HG03066 (cell line): ENCODE measurements at regions not wholly inside any gene's neighbourhood (a gene's known extent, or its start where the extent isn't known, plus 50 kb on each side); places are given as distances from the start of the nearest gene placed in this dataset.
"Not testable (repeated sequence)": the region's sequence is repeated elsewhere in the genome, so short reads cannot be mapped to it uniquely, and the experiment has no call there.

Source experiments
- ATAC-seq: cut with Tn5 transposase; IDR thresholded peaks from one replicate; pipeline ENCODE4 v1.9.1; 2021; ENCODE audit warnings: low read depth; ENCODE audit not compliant: unreplicated experiment

- no peak for ATAC-seq
Observed at GRCh38 chrX:102784550-102784949, 64.0 kb downstream of the GPRASP3 start.

GRCh38 chrX:102787283-102787682 is 66.7 kb downstream of the GPRASP3 start:
- no peak for ATAC-seq

- ATAC-seq, result no peak
Observed at GRCh38 chrX:102808336-102808735, 87.8 kb downstream of the GPRASP3 start.

GRCh38 chrX:102818269-102818668 is 97.7 kb downstream of the GPRASP3 start:
- ATAC-seq, result not testable (repeated sequence)

- no peak for ATAC-seq
Observed at GRCh38 chrX:102832661-102833060, 104.4 kb upstream of the RAB40AL start.

- no peak for ATAC-seq
Observed at GRCh38 chrX:102833136-102833535, 103.9 kb upstream of the RAB40AL start.

- ATAC-seq, result no peak
Observed at GRCh38 chrX:102835504-102836146, 101.4 kb upstream of the RAB40AL start.

- ATAC-seq, result no peak
Observed at GRCh38 chrX:102837847-102838246, 99.2 kb upstream of the RAB40AL start.

GRCh38 chrX:102840871-102841705 is 96.0 kb upstream of the RAB40AL start:
- no peak for ATAC-seq

- no peak for ATAC-seq
Observed at GRCh38 chrX:102841706-102842003, 95.4 kb upstream of the RAB40AL start.

GRCh38 chrX:102845020-102845419 is 92.1 kb upstream of the RAB40AL start:
- no peak for ATAC-seq

- no peak for ATAC-seq
Observed at GRCh38 chrX:102846544-102847236, 90.4 kb upstream of the RAB40AL start.

GRCh38 chrX:102847362-102847761 is 89.7 kb upstream of the RAB40AL start:
- ATAC-seq, result no peak

- ATAC-seq, result no peak
Observed at GRCh38 chrX:102849396-102849795, 87.7 kb upstream of the RAB40AL start.

- ATAC-seq, result not testable (repeated sequence)
Observed at GRCh38 chrX:102858826-102859549, 78.1 kb upstream of the RAB40AL start.

GRCh38 chrX:102859550-102859871 is 77.6 kb upstream of the RAB40AL start:
- no peak for ATAC-seq

- ATAC-seq, result no peak
Observed at GRCh38 chrX:102860235-102860634, 76.8 kb upstream of the RAB40AL start.

GRCh38 chrX:102863735-102864134 is 73.3 kb upstream of the RAB40AL start:
- peak; percentile 93 for ATAC-seq

- no peak for ATAC-seq
Observed at GRCh38 chrX:102866981-102867656, 70.0 kb upstream of the RAB40AL start.

- ATAC-seq, result no peak
Observed at GRCh38 chrX:102883491-102883890, 53.6 kb upstream of the RAB40AL start.
